GM21381 (cell line): ENCODE measurements at regions not wholly inside any gene's neighbourhood (a gene's known extent, or its start where the extent isn't known, plus 50 kb on each side); places are given as distances from the start of the nearest gene placed in this dataset.
"Not testable (repeated sequence)": the region's sequence is repeated elsewhere in the genome, so short reads cannot be mapped to it uniquely, and the experiment has no call there.

Source experiments
- ATAC-seq: cut with Tn5 transposase; IDR thresholded peaks from one replicate; pipeline ENCODE4 v1.9.1; 2021; ENCODE audit warnings: mild to moderate bottlenecking, moderate library complexity; ENCODE audit not compliant: unreplicated experiment

DNA sequence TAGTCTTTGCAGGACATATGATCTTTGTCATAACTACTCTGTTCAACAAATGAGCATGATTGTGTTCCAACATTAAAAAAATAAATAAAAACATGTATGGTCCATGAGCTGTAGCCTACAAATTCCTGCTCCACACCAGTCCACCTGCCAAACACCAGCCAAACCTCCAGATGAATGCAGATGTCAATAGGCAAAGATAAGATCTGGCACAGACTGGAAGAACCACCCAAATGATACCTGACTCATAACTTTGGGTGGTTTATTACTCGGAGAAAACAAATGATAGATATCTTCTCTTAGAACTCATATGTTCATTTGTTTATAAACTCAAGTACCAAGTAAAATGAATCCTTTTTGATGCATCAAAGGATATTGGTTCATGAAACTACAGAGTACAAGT, 425.1 kb downstream of the GBA3 start:
- ATAC-seq: no peak

DNA sequence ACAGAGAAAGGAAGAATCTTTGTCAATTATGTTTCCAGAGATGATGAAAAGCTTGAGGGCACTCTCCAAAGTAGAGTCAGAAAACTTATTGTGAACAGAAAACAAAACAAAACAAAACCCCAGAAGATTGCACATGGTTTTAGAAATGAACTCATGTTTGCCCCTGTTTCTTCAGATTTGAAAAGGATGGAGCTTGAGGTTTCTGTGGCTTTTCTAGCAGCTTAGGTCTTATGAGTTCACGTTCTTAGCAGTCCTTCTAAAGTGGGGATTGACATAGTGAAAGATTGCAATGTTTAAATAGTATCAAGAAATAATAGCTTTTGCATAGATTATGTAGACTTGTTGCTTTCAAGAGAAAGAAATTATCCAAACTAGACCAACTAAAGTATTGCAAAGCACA, 421.8 kb downstream of the GBA3 start:
- ATAC-seq: no peak

DNA sequence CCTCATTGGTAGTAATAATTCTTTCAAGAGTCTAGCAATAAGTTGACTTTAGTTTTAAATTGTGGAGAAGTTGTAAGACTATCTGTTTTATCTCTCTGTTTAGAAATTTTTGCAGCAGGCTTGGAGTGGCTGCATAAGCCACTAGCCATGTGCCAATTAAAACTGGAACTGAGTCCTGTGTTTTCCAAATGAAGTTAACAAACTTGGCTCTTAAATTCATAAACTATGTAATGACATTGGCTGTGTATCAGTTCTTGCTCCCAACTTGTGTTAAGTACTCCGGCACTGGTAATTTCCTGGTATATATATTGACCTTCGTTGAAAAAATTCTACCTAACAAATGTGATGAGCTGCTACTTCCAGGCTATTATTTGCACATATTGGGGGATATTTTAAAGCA, 420.4 kb downstream of the GBA3 start:
- no peak for ATAC-seq

DNA sequence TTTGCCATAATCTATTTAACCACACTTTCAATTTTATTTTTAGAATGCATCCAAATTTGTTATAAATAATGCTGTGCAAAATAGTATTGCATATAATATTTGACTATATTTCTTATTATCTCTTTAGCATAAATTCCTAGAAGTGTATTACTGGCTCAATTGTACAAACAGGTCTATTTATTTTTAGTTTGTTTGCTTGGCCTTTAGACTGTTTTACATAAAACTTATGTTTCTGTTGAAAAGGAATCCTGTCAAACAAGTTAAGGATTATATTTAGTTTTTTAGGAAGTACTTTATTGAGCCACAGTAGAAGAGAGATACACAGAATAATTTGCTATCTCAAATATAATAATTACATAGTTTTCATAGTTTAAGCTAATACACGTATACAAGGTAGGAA, 413.8 kb downstream of the GBA3 start:
- ATAC-seq: no peak

DNA sequence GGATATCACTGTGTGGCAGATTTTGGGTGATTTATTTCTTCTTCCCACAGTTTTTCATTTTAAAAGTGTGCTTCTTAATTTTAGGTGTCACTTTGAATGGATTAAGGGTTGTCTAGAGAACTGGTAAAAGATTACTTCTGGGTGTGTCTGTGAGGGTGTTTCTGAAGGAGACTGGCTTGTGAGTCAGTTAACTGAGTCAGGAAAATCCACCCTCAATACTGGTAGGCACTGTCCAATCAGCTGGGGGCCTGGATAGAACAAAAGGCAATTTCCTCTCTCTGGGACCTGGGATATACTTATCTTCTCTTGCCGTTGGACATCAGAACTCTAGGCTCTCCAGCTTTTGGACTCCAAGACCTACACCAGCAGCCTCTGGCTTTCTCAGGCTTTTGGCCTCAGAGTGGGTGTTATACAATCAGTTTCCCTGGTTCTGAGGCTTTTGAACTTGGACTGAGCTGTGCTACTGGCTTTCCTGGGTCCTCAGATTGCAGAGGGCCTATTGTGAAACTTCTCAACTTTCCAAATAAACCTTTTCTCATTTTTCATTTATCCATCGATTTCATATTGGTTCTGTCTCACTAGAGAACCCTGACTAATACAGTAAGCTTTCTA, 413.1 kb downstream of the GBA3 start:
- ATAC-seq: no peak

DNA sequence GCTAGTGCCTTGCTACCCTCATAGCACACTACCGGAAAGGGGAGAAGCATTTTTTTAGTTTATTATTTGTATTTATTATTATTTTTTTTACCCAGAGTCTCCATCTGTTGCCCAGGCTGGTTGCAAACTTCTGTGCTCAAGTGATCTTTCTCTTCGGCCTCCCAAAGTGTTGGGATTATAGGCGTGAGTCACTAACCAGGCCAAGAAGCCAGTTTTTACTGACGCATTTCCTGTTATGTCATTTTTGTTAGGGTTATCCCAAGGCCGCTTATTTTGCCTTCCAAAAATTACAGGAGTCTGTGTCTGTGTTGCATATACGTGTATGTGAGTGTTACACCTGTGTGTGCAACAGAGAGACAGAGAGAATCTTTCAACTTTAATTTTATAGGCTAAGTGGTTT, 404.5 kb downstream of the GBA3 start:
- ATAC-seq: no peak

DNA sequence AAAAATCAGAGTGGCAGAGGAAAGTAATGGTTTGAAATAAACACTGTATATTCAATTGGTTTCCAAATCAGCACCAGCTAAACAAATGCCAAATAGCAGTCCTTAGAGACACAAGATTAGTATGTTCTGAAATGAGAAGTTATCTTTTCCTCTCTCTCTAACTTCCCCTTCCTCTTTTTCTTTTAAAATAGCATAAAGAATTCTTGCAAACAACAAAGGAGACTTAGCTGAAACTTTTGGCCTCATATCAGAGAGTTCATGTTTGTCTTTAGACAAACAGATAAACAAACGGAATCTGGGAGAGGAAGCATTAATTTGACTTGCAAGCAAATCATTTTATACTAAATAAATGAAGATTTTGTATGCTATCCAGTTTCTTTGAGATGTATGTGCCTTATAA, 399.0 kb downstream of the GBA3 start:
- ATAC-seq: no peak

DNA sequence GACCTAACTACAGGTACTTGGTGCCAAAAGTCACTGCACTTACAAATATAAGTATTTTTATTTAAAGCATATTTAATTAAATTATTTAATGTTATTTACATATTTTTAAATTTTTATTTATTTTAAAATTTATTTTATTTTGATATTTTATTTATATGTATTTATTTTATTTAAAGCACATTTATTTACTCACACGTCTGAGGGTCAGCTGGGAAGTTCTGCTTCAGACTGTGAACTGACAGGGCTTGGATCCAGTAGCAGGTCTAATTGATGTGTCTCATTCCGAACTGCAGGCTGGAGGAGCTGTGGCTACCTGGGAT, 392.5 kb downstream of the GBA3 start:
- ATAC-seq: no peak

DNA sequence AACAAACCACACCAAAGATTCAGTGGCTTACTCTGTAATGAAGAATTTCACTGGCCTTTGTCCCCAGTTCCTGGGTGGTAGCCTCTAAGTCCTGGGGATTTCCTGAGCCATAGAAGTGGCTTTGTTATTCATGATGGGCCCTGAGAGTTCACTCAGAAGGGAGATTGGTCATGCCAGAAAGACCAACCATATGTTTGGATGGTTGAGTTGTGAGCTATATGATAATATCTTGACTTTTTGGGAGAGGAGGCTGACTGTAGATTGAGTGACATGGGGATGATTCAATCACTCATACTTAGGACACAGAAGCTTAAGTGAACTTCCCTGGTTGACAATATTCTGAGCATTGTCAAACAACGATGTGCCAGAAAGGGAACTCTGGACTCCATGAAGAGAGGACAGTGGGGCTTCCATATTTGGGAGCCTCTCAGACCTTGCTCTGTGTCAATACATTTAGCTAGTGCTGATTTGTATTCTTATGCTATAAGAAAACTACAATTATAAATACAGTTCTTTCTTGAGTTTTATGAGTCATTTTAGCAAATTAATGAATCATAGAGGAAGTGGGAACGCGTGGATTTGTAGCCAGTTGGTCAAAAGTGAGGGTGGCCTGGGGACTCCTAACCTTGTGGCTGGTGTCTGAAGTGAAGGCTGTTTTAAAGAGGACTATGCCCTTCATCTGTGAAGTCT, 392.0 kb downstream of the GBA3 start:
- no peak for ATAC-seq

DNA sequence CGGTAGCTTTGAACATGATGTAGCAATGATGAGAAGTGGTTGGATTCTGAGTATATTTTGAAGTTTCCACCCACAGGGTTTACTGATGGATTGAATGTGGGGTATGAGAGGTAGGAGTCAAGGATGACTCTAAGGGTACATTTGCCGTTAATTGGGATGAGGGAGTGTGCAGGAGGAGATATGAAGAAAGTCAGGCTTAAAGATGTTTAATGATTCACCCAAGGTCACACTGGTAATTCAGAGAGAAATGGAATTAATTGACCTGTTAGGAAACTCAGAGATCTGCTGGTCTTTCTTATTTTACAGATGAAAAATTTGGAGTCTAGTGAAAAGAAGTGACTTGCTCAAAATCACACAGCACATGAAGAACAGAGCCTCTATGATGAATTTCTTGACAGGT, 390.7 kb downstream of the GBA3 start:
- no peak for ATAC-seq

DNA sequence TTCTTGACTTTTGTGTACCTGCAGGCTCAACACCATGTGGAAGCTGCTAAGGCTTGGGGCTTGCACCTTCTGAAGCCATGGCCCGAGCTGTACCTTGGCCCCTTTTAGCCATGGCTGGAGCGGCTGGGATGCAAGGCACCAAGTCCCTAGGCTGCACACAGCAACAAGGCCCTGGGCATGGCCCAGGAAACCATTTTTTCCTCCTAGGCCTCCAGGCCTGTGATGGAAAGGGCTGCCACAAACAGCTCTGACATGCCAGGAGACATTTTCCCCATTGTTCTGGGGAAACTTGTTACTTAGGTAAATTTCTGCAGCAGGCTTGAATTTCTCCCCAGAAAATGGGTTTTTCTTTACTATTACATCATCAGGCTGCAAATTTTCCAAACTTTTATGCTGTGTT, 387.4 kb downstream of the GBA3 start:
- not testable (repeated sequence) for ATAC-seq

DNA sequence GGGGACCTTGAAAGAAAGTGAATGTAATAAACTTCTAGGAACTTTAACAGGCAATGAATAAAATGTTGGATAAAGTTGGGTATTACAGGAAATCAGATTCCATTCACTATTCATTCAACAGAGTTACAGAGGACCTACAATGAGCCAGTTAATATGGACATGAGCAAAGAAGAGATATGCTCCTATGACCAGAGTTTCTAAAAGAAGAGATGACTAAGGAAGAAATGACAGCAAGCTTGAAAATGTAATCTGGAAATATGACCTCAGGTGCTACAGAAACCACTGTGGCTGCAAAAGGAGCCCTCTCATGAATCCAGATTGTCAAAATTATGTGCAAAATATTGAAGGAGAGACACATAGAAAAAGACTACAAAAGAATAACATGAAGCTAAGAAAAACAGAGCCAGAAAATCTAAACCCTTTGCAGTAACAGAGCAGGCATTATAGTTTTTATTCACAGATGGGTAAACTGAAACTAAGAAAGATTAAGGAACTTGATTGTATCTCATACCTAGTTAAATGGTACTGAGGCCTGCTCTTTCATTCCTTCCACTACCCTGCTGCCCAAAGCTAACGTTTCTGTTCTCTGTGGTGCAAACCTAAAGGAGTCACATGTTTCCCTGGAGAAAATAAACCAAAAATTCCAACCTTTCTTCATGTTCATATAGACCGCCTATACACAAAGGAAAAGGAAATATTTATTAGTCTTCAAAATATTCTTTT, 378.3 kb downstream of the GBA3 start:
- ATAC-seq: no peak

DNA sequence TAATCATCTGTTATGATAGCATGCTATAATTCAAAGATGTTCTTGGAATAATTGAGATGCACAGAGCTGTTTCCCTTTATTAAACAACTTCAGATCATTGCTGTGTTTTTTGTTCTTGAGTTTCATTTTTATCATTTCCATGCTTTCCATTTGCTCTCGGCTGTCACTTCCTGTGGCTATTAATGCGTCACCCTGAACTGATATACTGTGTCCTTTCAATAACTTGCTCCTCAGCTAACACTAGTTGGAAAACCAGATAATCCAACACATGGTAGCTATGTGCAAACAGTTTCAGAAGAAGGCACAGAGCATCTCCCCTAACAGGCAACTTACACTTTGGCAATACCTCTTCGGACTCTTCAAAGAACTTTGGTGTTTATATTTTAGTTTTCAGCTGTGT, 376.0 kb downstream of the GBA3 start:
- no peak for ATAC-seq

DNA sequence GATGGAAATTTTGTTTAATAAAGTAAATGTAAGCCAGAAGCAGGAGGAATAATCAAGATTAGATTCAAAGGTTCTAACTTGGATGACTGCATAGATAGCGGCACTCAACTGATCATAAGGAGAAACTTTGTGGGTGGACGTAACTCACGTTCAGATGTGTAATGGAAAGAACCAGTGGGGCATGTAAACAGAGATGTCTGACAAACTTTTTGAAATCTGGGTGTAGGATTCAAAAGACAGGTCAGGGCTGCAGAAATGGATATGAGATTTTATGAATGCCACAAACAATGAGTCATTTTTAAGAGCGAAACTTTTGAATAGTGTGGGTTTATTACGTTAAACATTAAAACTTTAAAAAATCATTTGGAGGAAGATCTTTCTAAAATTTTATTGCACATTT, 375.6 kb downstream of the GBA3 start:
- ATAC-seq: no peak

DNA sequence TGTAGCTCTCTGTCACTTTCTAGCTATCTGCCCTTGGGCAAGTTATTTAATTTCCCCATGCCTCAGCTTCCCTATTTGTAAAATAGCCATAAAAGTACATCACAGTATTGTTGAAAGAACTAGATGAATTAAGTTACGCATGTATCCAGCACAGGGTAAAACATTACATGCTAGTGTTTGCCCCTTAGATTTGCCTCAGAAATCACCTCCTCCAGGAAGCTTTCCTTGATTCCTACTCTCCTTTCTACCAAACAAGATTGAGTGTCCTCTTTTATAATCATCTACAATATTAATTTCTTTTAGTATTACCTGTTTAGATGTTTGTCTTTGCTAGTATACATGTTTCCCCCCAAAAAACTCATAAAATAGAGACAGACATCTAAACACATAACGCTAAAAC, 369.5 kb downstream of the GBA3 start:
- no peak for ATAC-seq

DNA sequence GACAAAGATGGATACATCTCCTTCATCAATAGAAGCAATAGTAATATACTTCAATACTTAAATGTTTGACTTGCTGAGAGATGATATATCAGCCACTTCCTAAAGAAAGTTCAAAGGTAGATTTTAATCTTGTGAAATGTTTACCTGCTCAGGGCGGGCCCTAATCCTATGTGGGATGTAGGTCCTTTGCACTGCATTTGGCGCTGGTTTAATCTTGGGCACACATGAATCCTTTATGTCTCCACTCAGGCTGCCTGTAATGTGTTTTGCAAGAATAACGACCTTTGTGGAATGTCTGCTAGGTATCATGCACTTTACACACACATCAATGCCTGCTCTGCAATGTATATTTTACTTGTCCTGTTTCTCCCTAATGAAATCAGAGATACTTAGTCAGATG, 368.7 kb downstream of the GBA3 start:
- no peak for ATAC-seq

DNA sequence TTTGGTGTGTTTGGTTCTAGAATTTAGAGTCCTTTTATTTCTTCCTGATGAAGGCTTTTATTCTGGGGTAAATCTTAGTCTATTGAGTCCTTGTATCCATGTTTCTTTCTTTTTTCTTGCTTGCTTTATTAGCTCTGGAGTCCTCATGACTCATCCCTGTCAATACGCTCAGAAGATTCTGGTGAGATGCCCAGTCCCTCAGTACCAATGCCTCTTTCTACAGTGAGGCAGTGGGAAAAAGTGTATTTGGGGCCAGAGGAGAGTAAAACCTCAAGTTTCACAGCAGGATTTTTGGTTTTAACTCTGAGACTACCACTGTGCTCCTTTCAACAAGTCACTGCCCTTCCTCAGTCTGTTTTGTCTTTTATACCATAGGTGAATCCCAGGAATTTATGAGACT, 368.0 kb downstream of the GBA3 start:
- ATAC-seq: no peak

DNA sequence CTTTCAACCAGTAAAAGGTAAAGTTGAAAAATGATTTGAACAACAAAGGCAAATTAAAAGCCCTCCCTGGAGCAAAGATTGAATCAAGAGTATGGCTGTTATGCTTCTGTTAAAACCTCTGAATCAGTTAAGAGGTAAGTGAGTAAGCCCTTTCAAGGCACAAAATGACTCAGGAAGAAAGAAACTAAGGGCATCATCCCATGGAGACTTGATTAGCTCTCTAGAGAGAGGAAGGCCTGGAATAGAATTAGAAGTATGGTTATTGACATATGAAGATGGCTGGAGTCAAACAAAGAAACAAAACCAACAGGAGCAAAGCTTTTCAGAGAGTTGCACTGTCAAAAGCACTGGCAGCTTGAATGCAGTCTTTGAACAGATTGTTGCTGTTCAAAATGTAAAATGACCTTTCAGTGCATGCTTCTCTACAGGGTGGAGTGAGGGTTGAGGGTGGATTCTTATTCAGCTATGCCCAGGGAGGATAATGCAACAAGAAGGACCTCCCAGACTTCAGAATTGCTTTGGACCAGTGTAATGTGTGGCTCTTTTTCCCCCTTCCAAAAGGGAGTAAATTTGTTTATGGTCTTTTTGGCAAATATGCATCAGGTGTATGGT, 365.5 kb downstream of the GBA3 start:
- no peak for ATAC-seq

DNA sequence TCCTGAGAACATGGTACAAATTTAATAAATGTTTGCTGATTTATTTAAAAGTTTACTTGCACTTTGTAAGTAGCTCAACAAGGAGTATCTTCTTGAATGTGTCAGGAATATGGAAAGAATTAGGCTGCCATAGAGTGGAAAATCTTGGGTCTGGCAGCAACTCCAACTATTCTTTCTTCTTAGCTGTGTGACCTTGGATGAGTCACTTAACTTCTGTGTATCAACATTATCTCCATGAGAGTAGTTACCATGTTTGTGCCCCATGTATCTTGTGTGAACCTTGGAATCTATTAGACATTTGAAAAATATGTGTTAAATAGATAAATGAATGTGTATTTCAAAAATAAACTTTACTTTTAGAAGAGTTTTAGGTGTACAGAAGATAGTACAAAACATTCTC, 348.8 kb downstream of the GBA3 start:
- no peak for ATAC-seq

DNA sequence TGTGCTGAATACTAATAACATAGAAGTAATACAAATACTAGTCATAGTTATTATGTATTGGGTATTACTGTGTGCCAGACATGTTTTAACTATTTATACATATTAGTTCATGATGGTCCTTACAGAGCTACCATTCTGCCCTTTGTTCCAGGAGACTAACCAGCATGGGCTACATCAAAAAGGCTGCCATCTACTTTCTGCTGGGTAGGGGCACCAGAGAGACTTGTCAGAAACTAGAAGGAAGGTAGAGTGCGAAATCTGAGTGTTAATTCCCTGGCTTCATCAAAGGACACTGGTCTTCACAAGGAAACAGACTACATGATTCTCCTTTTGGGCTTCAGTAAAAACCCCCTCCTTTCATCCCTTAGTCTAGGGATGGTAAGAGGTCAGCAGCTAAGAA, 347.8 kb downstream of the GBA3 start:
- ATAC-seq: no peak

DNA sequence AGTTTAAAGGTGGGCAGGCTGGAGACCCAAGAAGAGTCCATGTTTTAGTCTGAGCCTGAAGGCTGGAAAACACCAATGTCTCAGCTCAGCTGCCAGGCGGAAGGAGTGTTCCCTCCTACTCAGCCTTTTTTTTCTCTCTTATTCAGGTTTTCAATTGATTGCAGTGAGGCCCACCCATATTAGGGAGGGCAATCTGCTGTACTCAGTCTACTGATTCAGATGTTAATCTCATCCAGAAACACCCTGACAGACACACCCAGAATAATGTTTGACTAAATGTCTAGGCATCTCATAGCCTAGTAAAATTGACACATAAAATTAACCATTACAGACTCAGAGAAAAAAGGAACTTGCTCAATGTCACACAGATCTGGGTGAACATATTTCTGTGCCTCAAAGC, 347.1 kb downstream of the GBA3 start:
- no peak for ATAC-seq
